ENCODE measurements at regions not wholly inside any gene's neighbourhood (a gene's known extent, or its start where the extent isn't known, plus 50 kb on each side); places are given as distances from the start of the nearest gene placed in this dataset.

- TF ChIP-seq CTCF (conservative IDR thresholded peaks at IDR 0.05; ENCODE audit: control insufficient read depth, insufficient read depth, low read depth, low read length), result no peak
- peak; percentile 7 for DNase-seq (ENCODE audit: low read depth)
- no peak overlapping the region for H3K4me3 ChIP-seq (ENCODE audit: control insufficient read depth, low read depth, low read length)
These were observed 431.5 kb upstream of the BOD1L1 start for GRCh38 chr4:14059006-14059405.

- TF ChIP-seq CTCF (conservative IDR thresholded peaks at IDR 0.05; ENCODE audit: control insufficient read depth, insufficient read depth, low read depth, low read length), result no peak
- no peak for DNase-seq (ENCODE audit: low read depth)
- H3K4me3 ChIP-seq (ENCODE audit: control insufficient read depth, low read depth, low read length), result no peak overlapping the region
These were observed 437.5 kb upstream of the BOD1L1 start for GRCh38 chr4:14064984-14065383.

GRCh38 chr4:14065406-14065805 is 437.9 kb upstream of the BOD1L1 start:
- no peak for TF ChIP-seq CTCF (conservative IDR thresholded peaks at IDR 0.05; ENCODE audit: control insufficient read depth, insufficient read depth, low read depth, low read length)

DNA sequence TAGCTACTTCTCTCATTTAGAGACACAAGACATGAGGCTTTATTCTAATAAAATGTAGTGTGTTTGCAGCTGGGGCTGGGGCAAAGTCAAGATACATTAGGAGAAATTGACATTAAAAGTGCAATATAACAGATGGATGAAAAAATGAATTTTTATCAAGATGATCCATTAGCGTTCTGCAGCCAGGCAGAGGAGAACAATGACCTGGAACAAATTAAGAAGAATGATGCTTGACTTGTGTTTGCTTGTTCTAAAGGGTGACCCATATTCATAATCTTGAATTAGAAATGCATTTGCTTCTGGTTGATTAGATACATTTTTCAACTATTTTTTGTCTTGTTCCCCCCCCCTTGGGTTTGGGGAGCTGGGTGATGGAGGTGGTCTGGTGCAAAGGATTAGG is 439.5 kb upstream of the BOD1L1 start:
- no peak for TF ChIP-seq CTCF (conservative IDR thresholded peaks at IDR 0.05; ENCODE audit: control insufficient read depth, insufficient read depth, low read depth, low read length)
- H3K4me3 ChIP-seq (ENCODE audit: control insufficient read depth, low read depth, low read length), result no peak overlapping the region
- DNase-seq (ENCODE audit: low read depth), result no peak

More at GRCh38 chr4:14065406-14065805, 437.9 kb upstream of the BOD1L1 start:
- H3K4me3 ChIP-seq (ENCODE audit: control insufficient read depth, low read depth, low read length), result no peak overlapping the region
- DNase-seq (ENCODE audit: low read depth), result no peak

DNA sequence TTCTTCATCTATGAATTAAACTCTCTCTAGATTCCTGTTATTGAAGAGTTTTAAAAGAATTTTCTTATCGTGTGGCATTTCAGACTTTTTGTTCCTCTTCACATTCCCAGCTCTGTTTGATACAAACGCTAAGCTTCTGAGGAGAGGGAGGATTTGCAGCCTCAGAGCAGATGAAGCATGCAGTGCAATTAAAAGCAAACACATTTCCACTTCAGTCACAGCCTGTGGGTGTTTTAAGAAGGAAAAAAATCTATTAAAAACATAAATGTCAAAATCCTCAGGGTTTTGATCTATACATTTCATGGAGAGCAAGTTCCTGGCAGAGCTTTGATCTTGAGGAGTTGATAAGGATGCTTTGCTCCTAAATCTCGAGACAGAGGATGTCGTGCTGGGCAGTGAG is 442.4 kb upstream of the BOD1L1 start:
- no peak for TF ChIP-seq CTCF (conservative IDR thresholded peaks at IDR 0.05; ENCODE audit: control insufficient read depth, insufficient read depth, low read depth, low read length)
- DNase-seq (ENCODE audit: low read depth), result no peak
- H3K4me3 ChIP-seq (ENCODE audit: control insufficient read depth, low read depth, low read length), result no peak overlapping the region

DNA sequence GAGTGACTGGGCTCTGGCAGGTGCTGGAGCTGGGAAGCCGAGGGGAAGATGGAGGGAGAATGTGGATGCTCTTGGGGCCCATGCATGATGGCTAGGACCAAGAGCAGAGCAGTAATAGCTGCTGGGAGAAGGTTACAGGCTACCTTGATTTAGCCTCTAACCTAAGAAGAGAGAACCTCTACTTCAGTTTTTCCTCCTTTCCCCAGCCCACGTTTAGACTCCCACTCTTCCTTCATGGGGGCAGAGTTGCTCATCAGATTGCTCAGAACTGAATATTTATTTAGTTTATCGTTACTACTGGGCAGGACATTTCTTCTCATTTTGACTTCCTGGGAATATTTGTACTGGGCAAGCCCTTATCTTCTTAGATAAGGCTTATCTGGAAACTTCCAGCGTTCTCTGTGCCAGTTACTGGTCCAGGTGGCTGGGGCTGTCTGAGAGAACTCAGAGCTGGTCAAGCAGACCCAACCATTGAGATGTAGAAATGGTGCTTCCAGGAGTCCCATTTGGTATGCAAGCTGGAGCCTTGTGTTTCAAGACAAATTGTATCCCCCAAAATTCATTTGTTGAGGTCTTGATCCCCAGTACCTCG is 442.9 kb upstream of the BOD1L1 start:
- no peak for DNase-seq (ENCODE audit: low read depth)
- no peak for TF ChIP-seq CTCF (conservative IDR thresholded peaks at IDR 0.05; ENCODE audit: control insufficient read depth, insufficient read depth, low read depth, low read length)
- no peak overlapping the region for H3K4me3 ChIP-seq (ENCODE audit: control insufficient read depth, low read depth, low read length)

DNA sequence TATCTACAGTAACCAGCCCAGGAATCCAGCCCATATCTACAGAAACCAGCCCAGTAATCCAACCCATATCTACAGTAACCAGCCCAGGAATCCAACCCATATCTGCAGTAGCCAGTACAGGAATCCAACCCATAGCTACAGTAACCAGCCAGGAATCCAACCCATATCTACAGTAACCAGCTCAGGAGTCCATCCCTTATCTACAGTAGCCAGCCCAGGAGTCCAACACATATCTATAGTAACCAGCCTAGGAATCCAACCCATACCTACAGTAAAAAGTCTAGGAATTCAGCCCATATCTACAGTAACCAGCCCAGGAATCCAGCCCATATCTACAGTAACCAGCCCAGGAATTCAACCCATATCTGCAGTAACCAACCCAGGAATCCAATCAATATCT is 445.0 kb upstream of the BOD1L1 start:
- no peak for DNase-seq (ENCODE audit: low read depth)
- TF ChIP-seq CTCF (conservative IDR thresholded peaks at IDR 0.05; ENCODE audit: control insufficient read depth, insufficient read depth, low read depth, low read length), result no peak

More for the DNA sequence above, 445.0 kb upstream of the BOD1L1 start:
- no peak overlapping the region for H3K4me3 ChIP-seq (ENCODE audit: control insufficient read depth, low read depth, low read length)

Data from fibroblast of mammary gland (primary cell).